Vagina (tissue), 2 donors: ENCODE measurements at regions not wholly inside any gene's neighbourhood (a gene's known extent, or its start where the extent isn't known, plus 50 kb on each side); places are given as distances from the start of the nearest gene placed in this dataset.

Experiments
- POLR2A ChIP-seq, 2 donors: fragments of 450-650 bp; IDR thresholded peaks; one replicate each; pipeline ENCODE4 v1.6.1; 2017; ENCODE audit warnings: antibody characterized with exemption in 2 of 2, mild to moderate bottlenecking in 2 of 2, moderate library complexity in 2 of 2
- TF ChIP-seq, protein P1 (sequence below), 3 experiments: fragments of 450-650 bp in 2 of 3; fragments of 200-600 bp in 1 of 3; sonication (generic) in 1 of 3; IDR thresholded peaks; one replicate each; pipeline ENCODE4 v1.5.1; 2017 to 2019; ENCODE audit warnings: antibody characterized with exemption in 3 of 3, mild to moderate bottlenecking in 2 of 3, moderate library complexity in 2 of 3

DNA sequence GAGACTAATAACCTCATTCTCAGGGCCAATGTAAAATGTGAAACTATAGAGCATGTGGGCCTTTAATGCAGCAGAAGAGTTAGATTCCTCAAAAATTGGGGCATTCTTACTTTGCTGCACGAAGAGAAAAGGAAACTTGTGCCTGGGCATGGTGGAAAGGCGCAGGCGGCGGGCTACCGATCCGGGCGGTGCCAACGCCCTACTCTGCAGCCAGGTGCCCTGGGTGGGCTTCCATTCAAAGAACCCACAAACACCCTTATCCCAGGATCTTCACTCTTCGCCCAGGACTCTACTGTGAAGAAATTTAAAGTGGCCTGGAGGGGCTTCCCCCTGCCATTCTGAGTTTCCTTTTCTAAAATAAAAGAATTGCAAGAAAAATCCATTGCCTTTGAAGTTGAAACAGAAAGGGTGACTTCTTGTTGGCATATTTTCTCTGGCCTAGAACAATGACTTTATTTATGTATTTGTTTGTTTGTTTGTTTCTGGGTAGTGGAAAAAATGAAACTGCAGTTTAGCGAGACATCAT lies 124.9 kb downstream of the TMEM161B start:
- TF ChIP-seq POLR2A (IDR thresholded peaks at IDR 0.05): no peak
- TF ChIP-seq, protein P1, sequence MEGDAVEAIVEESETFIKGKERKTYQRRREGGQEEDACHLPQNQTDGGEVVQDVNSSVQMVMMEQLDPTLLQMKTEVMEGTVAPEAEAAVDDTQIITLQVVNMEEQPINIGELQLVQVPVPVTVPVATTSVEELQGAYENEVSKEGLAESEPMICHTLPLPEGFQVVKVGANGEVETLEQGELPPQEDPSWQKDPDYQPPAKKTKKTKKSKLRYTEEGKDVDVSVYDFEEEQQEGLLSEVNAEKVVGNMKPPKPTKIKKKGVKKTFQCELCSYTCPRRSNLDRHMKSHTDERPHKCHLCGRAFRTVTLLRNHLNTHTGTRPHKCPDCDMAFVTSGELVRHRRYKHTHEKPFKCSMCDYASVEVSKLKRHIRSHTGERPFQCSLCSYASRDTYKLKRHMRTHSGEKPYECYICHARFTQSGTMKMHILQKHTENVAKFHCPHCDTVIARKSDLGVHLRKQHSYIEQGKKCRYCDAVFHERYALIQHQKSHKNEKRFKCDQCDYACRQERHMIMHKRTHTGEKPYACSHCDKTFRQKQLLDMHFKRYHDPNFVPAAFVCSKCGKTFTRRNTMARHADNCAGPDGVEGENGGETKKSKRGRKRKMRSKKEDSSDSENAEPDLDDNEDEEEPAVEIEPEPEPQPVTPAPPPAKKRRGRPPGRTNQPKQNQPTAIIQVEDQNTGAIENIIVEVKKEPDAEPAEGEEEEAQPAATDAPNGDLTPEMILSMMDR (IDR thresholded peaks at IDR 0.05): no peak
